Amniotic epithelial cell (primary cell): ENCODE measurements at regions not wholly inside any gene's neighbourhood (a gene's known extent, or its start where the extent isn't known, plus 50 kb on each side); places are given as distances from the start of the nearest gene placed in this dataset.

ENCODE experiments used
- DNase-seq: peaks from one replicate; pipeline ENCODE4 v3.0.0-alpha.2; 2010; ENCODE audit warnings: low read depth

DNA sequence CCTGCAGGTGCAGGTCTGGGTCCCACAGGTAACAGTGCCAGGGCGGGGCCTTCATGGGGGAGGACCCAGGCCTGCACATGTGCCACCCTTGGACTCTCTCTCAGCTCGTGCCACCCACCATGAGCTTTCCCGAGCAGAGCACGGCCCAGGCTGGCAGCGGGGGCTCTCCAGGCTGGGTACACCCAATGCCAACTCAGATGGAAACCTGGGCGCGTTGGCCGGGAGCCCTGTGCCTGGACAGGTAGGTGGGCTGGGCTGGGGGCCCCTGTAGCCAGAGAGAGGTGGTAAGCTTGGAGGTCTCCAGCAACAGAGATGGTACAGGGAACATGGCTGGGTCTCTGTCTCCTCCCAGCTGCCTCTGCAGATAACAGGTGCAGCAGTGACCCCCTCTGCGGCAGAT lies 69.9 kb upstream of the ADARB2 start:
- no peak for DNase-seq

DNA sequence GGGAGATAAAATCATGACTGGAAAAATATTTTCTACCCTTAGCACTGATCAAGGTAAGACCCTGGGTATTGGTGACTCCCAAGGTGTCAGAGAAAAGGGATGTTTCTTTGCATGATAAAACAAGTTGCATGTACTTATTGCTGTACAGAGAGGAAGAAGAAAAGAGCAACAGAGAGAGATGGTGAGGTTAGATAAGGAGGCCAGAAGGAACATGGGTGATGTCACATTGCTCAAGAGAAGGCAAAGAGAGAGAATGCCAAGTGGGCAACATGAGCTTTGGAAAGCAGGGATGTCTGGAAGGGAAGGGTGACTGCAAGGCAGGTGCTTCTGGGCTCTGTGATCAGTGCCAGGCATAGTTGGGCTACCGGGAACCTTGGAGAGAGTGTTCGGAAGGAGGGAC lies 65.1 kb upstream of the ADARB2 start:
- DNase-seq = no peak

DNA sequence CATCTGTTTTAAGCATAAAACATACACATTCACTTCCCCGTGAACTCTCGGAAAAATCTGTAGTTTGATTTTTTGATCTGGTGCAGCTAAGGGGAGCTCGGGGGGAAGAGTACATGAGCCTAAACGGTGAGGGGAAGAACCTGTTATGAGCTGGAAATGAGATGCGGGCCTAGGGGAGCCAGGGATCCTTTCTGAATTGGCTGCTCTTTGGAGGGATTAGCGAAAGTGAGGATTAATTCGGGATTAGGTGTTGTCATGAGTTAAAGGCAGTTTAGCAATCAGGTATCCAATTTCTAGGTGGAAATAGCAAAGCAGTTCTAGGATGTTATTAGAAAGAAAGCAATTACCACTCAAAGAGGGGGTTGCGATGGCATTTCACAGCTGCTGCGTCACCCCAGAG lies 51.1 kb upstream of the ADARB2 start:
- DNase-seq = no peak
